Breast epithelium (tissue), 4 donors: ENCODE measurements at regions not wholly inside any gene's neighbourhood (a gene's known extent, or its start where the extent isn't known, plus 50 kb on each side); places are given as distances from the start of the nearest gene placed in this dataset.
A peak's percentile ranks its signal among the peaks of the same experiment; 100 is the strongest.

Experiments used
- DNase-seq, 2 donors: peaks; one replicate each; pipeline ENCODE4 v3.0.0-alpha.2; 2019; ENCODE audit warnings: low spot score in 2 of 2
- H3K27ac ChIP-seq, 2 donors: fragments of 200-600 bp; sonication (generic) in 1 of 2; one replicate each; pipeline ENCODE4 v1.5.1; 2016 to 2019; ENCODE audit warnings: mild to moderate bottlenecking in 1 of 2
- H3K27me3 ChIP-seq, 2 donors: fragments of 200-600 bp; sonication (generic) in 1 of 2; one replicate each; pipeline versions ENCODE4 v1.5.1 to v1.6.0; 2017 to 2019; ENCODE audit warnings: control low read depth in 1 of 2, mild to moderate bottlenecking in 1 of 2
- H3K36me3 ChIP-seq: fragments of 200-600 bp; one replicate; pipeline ENCODE4 v1.5.1; 2019
- H3K4me1 ChIP-seq, 2 donors: fragments of 200-600 bp; sonication (generic); one replicate each; pipeline ENCODE4 v1.5.1; 2016 to 2019; ENCODE audit warnings: control low read depth in 1 of 2
- H3K4me3 ChIP-seq, 3 donors: fragments of 200-600 bp; sonication (generic); 1 replicate in 2 of 3; 2 replicates in 1 of 3; pipeline ENCODE4 v1.5.1; 2016 to 2019; ENCODE audit warnings: mild to moderate bottlenecking in 3 of 3, moderate library complexity in 2 of 3
- H3K9me3 ChIP-seq, 2 donors: fragments of 200-600 bp; sonication (generic) in 1 of 2; one replicate each; pipeline ENCODE4 v1.5.1; 2016 to 2019; ENCODE audit warnings: control low read depth in 1 of 2
- POLR2A ChIP-seq: fragments of 450-650 bp; IDR thresholded peaks from one replicate; pipeline ENCODE4 v1.6.1; 2016; ENCODE audit warnings: antibody characterized with exemption, mild to moderate bottlenecking, moderate library complexity
- POLR2AphosphoS5 ChIP-seq, 3 donors: sonication (generic); formaldehyde crosslinking; IDR thresholded peaks; one replicate each; pipeline ENCODE4 v1.6.1; 2017; ENCODE audit warnings: antibody characterized with exemption in 3 of 3
- intact Hi-C: fragments of 100-400 bp; cut with DNase I; formaldehyde crosslinking; loops from one replicate; pipeline ENCODE4 v1.15.1; 2023; ENCODE audit warnings: low total_unique reads
- TF ChIP-seq, protein P1 (sequence below), 3 donors: fragments of 450-650 bp; IDR thresholded peaks; one replicate each; pipeline ENCODE4 v1.5.1; 2016 to 2017; ENCODE audit warnings: antibody characterized with exemption in 3 of 3, mild to moderate bottlenecking in 3 of 3, moderate library complexity in 3 of 3

GRCh38 chr2:128371248-128371630, 52.6 kb upstream of the HS6ST1 start:
- no peaks in the 10 kb centered on the region for H3K4me1 ChIP-seq

GRCh38 chr2:128371648-128372345, 53.1 kb upstream of the HS6ST1 start:
- Histone ChIP-seq H3K27ac (no peak overlapping the region), H3K36me3 (no peaks in the 10 kb centered on the region)
- no peak for DNase-seq

More at GRCh38 chr2:128371248-128371630, 52.6 kb upstream of the HS6ST1 start:
- intact Hi-C loops = no loop called here
- H3K27me3 ChIP-seq = no peaks in the 10 kb centered on the region
- TF ChIP-seq POLR2A (no peak), POLR2AphosphoS5 (IDR thresholded peaks at IDR 0.05) (no peak)
- TF ChIP-seq, protein P1, sequence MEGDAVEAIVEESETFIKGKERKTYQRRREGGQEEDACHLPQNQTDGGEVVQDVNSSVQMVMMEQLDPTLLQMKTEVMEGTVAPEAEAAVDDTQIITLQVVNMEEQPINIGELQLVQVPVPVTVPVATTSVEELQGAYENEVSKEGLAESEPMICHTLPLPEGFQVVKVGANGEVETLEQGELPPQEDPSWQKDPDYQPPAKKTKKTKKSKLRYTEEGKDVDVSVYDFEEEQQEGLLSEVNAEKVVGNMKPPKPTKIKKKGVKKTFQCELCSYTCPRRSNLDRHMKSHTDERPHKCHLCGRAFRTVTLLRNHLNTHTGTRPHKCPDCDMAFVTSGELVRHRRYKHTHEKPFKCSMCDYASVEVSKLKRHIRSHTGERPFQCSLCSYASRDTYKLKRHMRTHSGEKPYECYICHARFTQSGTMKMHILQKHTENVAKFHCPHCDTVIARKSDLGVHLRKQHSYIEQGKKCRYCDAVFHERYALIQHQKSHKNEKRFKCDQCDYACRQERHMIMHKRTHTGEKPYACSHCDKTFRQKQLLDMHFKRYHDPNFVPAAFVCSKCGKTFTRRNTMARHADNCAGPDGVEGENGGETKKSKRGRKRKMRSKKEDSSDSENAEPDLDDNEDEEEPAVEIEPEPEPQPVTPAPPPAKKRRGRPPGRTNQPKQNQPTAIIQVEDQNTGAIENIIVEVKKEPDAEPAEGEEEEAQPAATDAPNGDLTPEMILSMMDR (IDR thresholded peaks at IDR 0.05) = no peak
- H3K4me3 ChIP-seq = no peak overlapping the region
- no peaks in the 10 kb centered on the region for H3K9me3 ChIP-seq
- H3K36me3 ChIP-seq = no peaks in the 10 kb centered on the region
- no peak for DNase-seq
- peak overlapping the region in 1 of 2 donors; percentile 48 for H3K27ac ChIP-seq

DNA sequence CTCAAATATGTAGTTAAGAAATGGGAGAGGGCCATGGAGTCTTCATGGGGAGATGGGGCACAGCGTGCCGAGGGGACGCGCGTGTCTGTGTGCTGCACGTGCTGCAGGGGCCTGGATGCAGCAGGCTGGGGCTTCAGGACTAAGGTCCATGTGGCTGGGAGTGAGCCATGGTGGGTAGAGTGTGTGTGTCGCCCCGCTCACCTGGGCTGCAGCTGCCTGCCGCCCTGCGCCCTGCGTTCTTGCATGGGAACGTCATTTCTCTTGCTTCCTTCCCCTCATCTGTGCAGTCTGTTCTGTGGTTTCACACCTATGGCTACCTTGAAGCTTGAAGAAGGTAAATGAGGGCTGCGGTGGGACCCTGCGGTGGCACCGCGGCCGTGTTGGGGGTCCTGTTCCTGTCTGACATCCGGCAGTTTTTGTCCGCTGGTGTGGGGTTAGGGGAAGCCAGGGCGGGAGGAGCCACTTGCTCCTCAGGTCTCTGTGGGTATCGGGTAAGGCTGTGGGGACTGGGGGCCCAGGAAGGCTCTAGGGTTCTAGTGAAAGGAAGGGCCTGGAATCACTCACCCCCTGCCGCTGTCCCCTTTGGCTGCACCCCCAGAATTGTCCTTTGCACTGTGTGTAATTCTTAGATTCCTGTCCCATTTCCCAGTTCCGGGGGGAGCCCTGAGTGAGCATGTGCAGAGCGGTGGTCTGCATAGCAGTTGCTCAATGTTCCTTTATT, 54.1 kb upstream of the HS6ST1 start:
- H3K27me3 ChIP-seq = no peaks in the 10 kb centered on the region
- no peaks in the 10 kb centered on the region for H3K4me1 ChIP-seq
- H3K27ac ChIP-seq = no peak overlapping the region
- intact Hi-C loops = no loop called here
- no peaks in the 10 kb centered on the region for H3K36me3 ChIP-seq
- TF ChIP-seq POLR2A = no peak
- TF ChIP-seq, protein P1 (IDR thresholded peaks at IDR 0.05) = no peak
- TF ChIP-seq POLR2AphosphoS5 (IDR thresholded peaks at IDR 0.05) = no peak
- peak in 1 of 2 donors; percentile 17 for DNase-seq
- no peak overlapping the region for H3K4me3 ChIP-seq
- H3K9me3 ChIP-seq = no peaks in the 10 kb centered on the region

More at GRCh38 chr2:128371648-128372345, 53.1 kb upstream of the HS6ST1 start:
- intact Hi-C loops = no loop called here
- Histone ChIP-seq H3K9me3 (no peaks in the 10 kb centered on the region), H3K27me3 (no peaks in the 10 kb centered on the region), H3K4me3 (no peak overlapping the region), H3K4me1 (no peaks in the 10 kb centered on the region)
- TF ChIP-seq POLR2A = no peak
- no peak for TF ChIP-seq POLR2AphosphoS5 (IDR thresholded peaks at IDR 0.05)
- TF ChIP-seq, protein P1 (IDR thresholded peaks at IDR 0.05) = no peak

GRCh38 chr2:128373451-128374000, 54.9 kb upstream of the HS6ST1 start:
- no peaks in the 10 kb centered on the region for H3K9me3 ChIP-seq
- peak in 1 of 2 donors; percentile 27 for DNase-seq
- peak overlapping the region; percentile 69 to 76 for H3K27ac ChIP-seq
- TF ChIP-seq, protein P1 (IDR thresholded peaks at IDR 0.05) = no peak
- no peak for TF ChIP-seq POLR2A
- TF ChIP-seq POLR2AphosphoS5 (IDR thresholded peaks at IDR 0.05) = no peak
- intact Hi-C loops = no loop called here
- no peaks in the 10 kb centered on the region for H3K36me3 ChIP-seq
- H3K27me3 ChIP-seq = no peaks in the 10 kb centered on the region
- H3K4me3 ChIP-seq = no peak overlapping the region
- peaks cover 0 to 3% of the 10 kb centered on the region in 2 donors for H3K4me1 ChIP-seq
